Osteocyte (in vitro differentiated cells): ENCODE measurements at regions not wholly inside any gene's neighbourhood (a gene's known extent, or its start where the extent isn't known, plus 50 kb on each side); places are given as distances from the start of the nearest gene placed in this dataset.

Experiments used
- DNase-seq: peaks from one replicate; pipeline ENCODE4 v3.0.0; 2021; ENCODE audit warnings: mixed read lengths; ENCODE audit not compliant: unreplicated experiment; ENCODE audit errors: extremely low spot score
- H3K27ac Mint-ChIP-seq: one replicate; pipeline ENCODE4 v1.8.0; 2021; ENCODE audit warnings: mild to moderate bottlenecking, mixed read lengths; ENCODE audit not compliant: unreplicated experiment
- H3K27me3 Mint-ChIP-seq: one replicate; pipeline ENCODE4 v1.8.0; 2021; ENCODE audit warnings: mixed read lengths; ENCODE audit not compliant: unreplicated experiment
- H3K36me3 Mint-ChIP-seq: one replicate; pipeline ENCODE4 v1.8.0; 2021; ENCODE audit warnings: mixed read lengths; ENCODE audit not compliant: unreplicated experiment
- H3K4me1 Mint-ChIP-seq: one replicate; pipeline ENCODE4 v1.8.0; 2021; ENCODE audit warnings: mixed read lengths; ENCODE audit not compliant: unreplicated experiment
- H3K4me3 Mint-ChIP-seq: one replicate; pipeline ENCODE4 v1.8.0; 2021; ENCODE audit warnings: mild to moderate bottlenecking, moderate library complexity, mixed read lengths; ENCODE audit not compliant: unreplicated experiment
- H3K9me3 Mint-ChIP-seq: one replicate; pipeline ENCODE4 v1.8.0; 2021; ENCODE audit warnings: mixed read lengths; ENCODE audit not compliant: unreplicated experiment
- TF ChIP-seq, protein P1 (sequence below): fragments of 200-600 bp; sonication (generic); IDR thresholded peaks from 2 replicates; pipeline ENCODE4 v1.5.0; 2021; ENCODE audit warnings: antibody characterized with exemption, mild to moderate bottlenecking, moderate library complexity

DNA sequence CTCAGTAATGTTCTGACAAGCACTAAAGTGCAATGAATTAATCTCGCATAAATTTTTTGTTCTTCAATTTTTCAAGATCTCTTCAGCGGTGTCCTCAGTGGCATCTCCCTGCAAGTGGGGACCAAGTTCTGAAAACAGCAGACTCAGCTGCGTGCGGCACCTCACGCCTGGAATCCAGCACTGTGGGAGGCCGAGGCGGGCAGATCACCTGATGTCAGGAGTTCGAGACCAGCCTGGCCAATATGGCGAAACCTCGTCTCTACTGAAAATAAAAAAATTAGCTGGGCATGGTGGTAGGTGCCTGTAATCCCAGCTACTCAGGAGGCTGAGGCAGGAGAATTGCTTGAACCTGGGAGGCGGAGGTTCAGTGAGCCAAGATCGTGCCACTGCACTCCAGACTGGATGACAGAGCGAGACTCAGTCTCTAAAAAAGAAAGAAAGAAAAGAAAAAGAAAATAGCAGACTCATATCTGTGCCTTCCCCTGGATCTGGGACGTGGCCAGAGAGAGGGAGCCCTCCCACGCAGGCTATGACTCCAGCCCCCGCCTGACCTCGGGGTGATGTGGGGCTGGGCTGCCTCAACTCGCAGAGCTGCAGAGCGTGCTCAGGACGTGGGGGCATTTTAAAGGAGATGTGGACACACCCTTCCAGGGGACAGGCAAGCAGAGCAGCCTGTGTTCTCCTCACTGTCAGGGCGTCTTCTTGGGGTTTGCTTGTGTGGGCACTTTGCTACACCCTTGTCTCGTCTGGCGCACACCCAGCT is 346.6 kb downstream of the BRD1 start:
- Mint-ChIP-seq H3K4me3 (no peak overlapping the region), H3K9me3 (peaks cover 6% of the 10 kb centered on the region), H3K27me3 (peaks cover 12% of the 10 kb centered on the region), H3K27ac (no peak overlapping the region), H3K36me3 (no peaks in the 10 kb centered on the region), H3K4me1 (peaks cover 4% of the 10 kb centered on the region)
- DNase-seq: no peak
- TF ChIP-seq, protein P1, sequence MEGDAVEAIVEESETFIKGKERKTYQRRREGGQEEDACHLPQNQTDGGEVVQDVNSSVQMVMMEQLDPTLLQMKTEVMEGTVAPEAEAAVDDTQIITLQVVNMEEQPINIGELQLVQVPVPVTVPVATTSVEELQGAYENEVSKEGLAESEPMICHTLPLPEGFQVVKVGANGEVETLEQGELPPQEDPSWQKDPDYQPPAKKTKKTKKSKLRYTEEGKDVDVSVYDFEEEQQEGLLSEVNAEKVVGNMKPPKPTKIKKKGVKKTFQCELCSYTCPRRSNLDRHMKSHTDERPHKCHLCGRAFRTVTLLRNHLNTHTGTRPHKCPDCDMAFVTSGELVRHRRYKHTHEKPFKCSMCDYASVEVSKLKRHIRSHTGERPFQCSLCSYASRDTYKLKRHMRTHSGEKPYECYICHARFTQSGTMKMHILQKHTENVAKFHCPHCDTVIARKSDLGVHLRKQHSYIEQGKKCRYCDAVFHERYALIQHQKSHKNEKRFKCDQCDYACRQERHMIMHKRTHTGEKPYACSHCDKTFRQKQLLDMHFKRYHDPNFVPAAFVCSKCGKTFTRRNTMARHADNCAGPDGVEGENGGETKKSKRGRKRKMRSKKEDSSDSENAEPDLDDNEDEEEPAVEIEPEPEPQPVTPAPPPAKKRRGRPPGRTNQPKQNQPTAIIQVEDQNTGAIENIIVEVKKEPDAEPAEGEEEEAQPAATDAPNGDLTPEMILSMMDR: no peak

DNA sequence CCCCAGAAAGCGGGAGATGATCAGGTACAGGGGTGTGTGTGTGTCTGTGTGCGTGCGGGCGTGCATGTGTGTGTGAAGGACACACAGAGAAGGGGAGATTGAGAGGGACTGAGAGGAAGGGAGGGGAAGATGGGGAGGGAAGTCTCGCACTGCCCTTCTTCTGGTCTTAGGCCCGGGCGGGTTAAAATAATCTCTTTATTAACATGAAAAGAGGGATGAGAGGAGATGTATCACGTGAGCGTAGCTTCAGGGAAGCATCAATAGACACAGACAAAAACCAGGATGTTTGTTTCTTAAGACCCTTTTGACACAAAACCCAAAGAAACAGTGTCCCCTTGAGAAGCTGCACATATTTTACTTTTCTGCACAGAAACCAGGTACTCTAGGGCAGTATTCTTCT is 347.3 kb downstream of the BRD1 start:
- Mint-ChIP-seq H3K27me3 (peaks cover 12% of the 10 kb centered on the region), H3K4me3 (no peak overlapping the region), H3K36me3 (no peaks in the 10 kb centered on the region), H3K4me1 (peaks cover 4% of the 10 kb centered on the region), H3K9me3 (peaks cover 7% of the 10 kb centered on the region), H3K27ac (no peak overlapping the region)
- DNase-seq: no peak
- TF ChIP-seq, protein P1: no peak

- H3K36me3 Mint-ChIP-seq: no peaks in the 10 kb centered on the region
- H3K27me3 Mint-ChIP-seq: peaks cover 17% of the 10 kb centered on the region
- H3K9me3 Mint-ChIP-seq: peaks cover 12% of the 10 kb centered on the region
- H3K4me1 Mint-ChIP-seq: peaks cover 4% of the 10 kb centered on the region
- no peak for DNase-seq
- TF ChIP-seq, protein P1: no peak
- no peak overlapping the region for H3K27ac Mint-ChIP-seq
- H3K4me3 Mint-ChIP-seq: no peak overlapping the region
Measured at GRCh38 chr22:49479566-49479965, 348.1 kb downstream of the BRD1 start.

- Mint-ChIP-seq H3K9me3 (peaks cover 13% of the 10 kb centered on the region), H3K27ac (no peak overlapping the region), H3K27me3 (peaks cover 20% of the 10 kb centered on the region), H3K4me3 (no peak overlapping the region), H3K4me1 (peaks cover 4% of the 10 kb centered on the region), H3K36me3 (no peaks in the 10 kb centered on the region)
- no peak for DNase-seq
- TF ChIP-seq, protein P1: no peak
Measured at GRCh38 chr22:49476800-49477400, 350.8 kb downstream of the BRD1 start.

DNA sequence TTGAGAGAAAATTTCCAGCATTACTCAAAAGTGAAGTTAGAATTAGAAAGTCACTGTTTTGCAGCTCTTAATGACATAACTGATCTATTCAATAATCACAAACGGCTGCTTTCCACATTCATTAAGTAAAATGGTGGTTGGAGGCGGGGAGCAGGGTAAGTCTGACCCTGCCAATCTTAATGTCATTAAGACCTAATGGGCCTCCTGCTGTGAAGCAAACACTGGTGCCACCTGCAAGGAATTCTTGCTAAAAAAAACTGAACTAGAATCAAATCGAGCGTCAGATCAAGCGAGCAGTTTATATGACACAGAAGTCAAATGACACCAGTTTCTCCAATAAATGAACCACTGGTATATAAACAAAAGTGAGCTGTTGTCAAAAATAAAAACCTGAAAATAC is 351.5 kb downstream of the BRD1 start:
- Mint-ChIP-seq H3K9me3 (peaks cover 13% of the 10 kb centered on the region), H3K27ac (no peak overlapping the region), H3K4me1 (no peaks in the 10 kb centered on the region), H3K4me3 (no peak overlapping the region), H3K27me3 (peaks cover 13% of the 10 kb centered on the region), H3K36me3 (no peaks in the 10 kb centered on the region)
- TF ChIP-seq, protein P1: no peak
- DNase-seq: no peak
